Esophagus squamous epithelium (tissue), 4 donors: ENCODE measurements at regions not wholly inside any gene's neighbourhood (a gene's known extent, or its start where the extent isn't known, plus 50 kb on each side); places are given as distances from the start of the nearest gene placed in this dataset.

ENCODE experiments used
- POLR2A ChIP-seq, 4 donors: fragments of 450-650 bp; IDR thresholded peaks; one replicate each; pipeline ENCODE4 v1.6.1; 2017; ENCODE audit warnings: antibody characterized with exemption in 4 of 4, mild to moderate bottlenecking in 4 of 4, moderate library complexity in 3 of 4
- TF ChIP-seq, protein P1 (sequence below), 6 experiments: fragments of 450-650 bp in 4 of 6; fragments of 200-600 bp in 2 of 6; sonication (generic) in 2 of 6; IDR thresholded peaks; one replicate each; pipeline ENCODE4 v1.5.1; 2016 to 2019; ENCODE audit warnings: antibody characterized with exemption in 6 of 6, mild to moderate bottlenecking in 4 of 6, moderate library complexity in 4 of 6

DNA sequence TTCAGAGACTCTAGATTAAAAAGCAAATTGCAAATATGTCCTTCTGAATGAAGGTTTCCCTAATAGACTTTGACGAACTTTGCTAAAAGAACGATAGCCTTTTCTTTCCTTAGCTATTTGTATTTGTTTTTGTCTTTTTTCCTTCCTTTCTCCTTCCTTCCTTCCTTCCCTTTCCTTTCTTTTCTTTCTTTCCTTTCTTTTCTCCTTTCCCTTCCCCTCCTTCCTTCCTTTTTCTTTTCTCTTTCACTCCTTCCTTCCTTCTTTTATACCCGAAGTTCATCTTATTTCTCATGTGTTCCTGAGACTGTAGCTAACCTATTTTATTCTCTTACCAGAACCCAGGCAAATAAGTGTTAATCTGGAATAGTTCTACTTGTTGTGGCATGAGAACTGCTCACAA, 381.2 kb upstream of the RUNX1 start:
- TF ChIP-seq, protein P1, sequence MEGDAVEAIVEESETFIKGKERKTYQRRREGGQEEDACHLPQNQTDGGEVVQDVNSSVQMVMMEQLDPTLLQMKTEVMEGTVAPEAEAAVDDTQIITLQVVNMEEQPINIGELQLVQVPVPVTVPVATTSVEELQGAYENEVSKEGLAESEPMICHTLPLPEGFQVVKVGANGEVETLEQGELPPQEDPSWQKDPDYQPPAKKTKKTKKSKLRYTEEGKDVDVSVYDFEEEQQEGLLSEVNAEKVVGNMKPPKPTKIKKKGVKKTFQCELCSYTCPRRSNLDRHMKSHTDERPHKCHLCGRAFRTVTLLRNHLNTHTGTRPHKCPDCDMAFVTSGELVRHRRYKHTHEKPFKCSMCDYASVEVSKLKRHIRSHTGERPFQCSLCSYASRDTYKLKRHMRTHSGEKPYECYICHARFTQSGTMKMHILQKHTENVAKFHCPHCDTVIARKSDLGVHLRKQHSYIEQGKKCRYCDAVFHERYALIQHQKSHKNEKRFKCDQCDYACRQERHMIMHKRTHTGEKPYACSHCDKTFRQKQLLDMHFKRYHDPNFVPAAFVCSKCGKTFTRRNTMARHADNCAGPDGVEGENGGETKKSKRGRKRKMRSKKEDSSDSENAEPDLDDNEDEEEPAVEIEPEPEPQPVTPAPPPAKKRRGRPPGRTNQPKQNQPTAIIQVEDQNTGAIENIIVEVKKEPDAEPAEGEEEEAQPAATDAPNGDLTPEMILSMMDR (IDR thresholded peaks at IDR 0.05): no peak
- no peak for TF ChIP-seq POLR2A (IDR thresholded peaks at IDR 0.05)
